ENCODE measurements at regions not wholly inside any gene's neighbourhood (a gene's known extent, or its start where the extent isn't known, plus 50 kb on each side); places are given as distances from the start of the nearest gene placed in this dataset.

DNA sequence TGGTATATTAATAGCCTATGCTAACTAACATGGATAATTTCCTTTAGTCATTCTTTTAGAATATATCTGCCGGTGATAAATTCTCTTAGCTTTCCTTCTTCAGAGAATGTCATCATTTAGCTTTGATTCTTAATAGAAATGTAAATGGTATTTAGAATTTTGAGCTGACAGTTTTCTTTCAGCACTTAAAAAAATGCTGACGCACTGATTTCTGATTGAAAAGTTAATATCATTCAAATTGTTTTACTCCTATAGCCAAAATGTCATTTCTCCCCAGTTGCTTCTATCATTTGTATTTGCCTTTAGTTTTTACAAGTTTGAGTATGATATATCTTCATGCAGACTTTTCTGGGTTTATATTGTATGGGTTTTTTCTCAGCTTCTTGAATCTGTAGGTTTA lies 668.0 kb downstream of the LTN1 start:
- TF ChIP-seq, protein P1, sequence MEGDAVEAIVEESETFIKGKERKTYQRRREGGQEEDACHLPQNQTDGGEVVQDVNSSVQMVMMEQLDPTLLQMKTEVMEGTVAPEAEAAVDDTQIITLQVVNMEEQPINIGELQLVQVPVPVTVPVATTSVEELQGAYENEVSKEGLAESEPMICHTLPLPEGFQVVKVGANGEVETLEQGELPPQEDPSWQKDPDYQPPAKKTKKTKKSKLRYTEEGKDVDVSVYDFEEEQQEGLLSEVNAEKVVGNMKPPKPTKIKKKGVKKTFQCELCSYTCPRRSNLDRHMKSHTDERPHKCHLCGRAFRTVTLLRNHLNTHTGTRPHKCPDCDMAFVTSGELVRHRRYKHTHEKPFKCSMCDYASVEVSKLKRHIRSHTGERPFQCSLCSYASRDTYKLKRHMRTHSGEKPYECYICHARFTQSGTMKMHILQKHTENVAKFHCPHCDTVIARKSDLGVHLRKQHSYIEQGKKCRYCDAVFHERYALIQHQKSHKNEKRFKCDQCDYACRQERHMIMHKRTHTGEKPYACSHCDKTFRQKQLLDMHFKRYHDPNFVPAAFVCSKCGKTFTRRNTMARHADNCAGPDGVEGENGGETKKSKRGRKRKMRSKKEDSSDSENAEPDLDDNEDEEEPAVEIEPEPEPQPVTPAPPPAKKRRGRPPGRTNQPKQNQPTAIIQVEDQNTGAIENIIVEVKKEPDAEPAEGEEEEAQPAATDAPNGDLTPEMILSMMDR (IDR thresholded peaks at IDR 0.05; ENCODE audit: borderline replicate concordance, insufficient read depth, low read depth, low read length) = no peak
- no peak overlapping the region for H3K4me3 ChIP-seq (ENCODE audit: low read depth, low read length)

- TF ChIP-seq, protein P1 (IDR thresholded peaks at IDR 0.05; ENCODE audit: borderline replicate concordance, insufficient read depth, low read depth, low read length) = no peak
- no peak overlapping the region for H3K4me3 ChIP-seq (ENCODE audit: low read depth, low read length)
Measured at GRCh38 chr21:28317177-28317950, 675.3 kb downstream of the LTN1 start.

GRCh38 chr21:28311411-28312190 lies 681.1 kb downstream of the LTN1 start:
- TF ChIP-seq, protein P1 (IDR thresholded peaks at IDR 0.05; ENCODE audit: borderline replicate concordance, insufficient read depth, low read depth, low read length) = no peak
- no peak overlapping the region for H3K4me3 ChIP-seq (ENCODE audit: low read depth, low read length)

DNA sequence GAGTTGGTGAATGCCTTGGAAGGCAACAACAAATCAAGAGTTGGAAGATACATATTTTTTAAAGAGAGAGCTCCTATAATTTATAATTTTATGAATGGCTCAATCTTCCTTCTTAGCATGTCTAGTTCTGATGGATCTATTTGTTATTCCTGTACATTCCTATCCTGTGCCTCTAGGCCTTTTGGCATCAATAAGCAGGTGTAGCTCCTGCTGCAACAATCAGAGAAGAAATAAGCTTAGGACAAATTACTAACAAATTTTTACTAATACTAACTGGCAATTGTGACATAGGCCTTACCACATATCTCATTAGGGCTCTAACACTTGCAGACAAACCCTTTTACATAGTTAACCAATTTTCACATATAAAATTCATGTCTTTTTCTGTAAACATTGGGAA lies 682.0 kb downstream of the LTN1 start:
- no peak overlapping the region for H3K4me3 ChIP-seq (ENCODE audit: low read depth, low read length)
- TF ChIP-seq, protein P1 (IDR thresholded peaks at IDR 0.05; ENCODE audit: borderline replicate concordance, insufficient read depth, low read depth, low read length) = no peak

DNA sequence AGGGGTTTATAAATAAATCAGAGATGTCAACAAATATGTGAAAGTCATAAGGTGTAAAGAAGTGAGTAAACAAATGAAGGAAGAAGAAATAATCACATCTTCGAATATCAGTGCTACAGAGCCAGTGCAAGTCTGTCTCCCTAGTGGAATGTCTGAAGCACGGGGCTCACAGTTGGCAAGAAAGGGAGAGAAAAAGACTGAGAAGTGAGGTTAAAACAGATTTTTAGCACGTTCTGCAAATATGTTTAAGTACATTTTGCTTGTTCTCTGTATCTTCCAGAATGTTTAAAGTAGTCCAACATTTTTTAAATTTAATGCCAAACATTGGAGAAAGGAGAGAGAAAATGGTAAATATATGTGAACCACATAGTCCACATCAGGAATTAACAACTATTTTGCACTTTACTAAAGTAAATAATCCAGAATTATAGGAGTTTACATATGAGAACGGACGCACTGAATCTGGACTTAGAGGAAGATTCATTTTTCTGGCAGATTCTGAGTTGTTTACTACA lies 682.4 kb downstream of the LTN1 start:
- TF ChIP-seq, protein P1 (IDR thresholded peaks at IDR 0.05; ENCODE audit: borderline replicate concordance, insufficient read depth, low read depth, low read length) = no peak
- no peak overlapping the region for H3K4me3 ChIP-seq (ENCODE audit: low read depth, low read length)

DNA sequence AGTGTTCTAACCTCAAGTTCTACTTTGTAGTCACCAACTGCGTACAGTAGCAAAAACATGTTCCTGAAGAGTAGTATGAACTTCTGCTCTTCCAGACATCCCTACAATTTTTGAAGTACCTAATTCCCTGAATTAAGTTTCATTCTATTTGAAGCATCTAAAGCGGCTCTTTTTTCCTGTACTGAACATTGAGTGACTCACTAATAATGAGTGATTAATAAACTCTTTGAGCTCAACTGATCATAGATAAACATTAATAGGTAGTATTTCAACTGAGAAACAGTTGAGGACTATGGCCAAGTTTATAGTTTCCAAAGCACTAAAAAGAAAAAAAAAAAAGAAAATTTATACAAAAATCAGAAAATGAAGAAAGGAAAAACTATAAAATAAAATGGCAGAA lies 683.1 kb downstream of the LTN1 start:
- no peak overlapping the region for H3K4me3 ChIP-seq (ENCODE audit: low read depth, low read length)
- TF ChIP-seq, protein P1 (IDR thresholded peaks at IDR 0.05; ENCODE audit: borderline replicate concordance, insufficient read depth, low read depth, low read length) = no peak
